ENCODE measurements at regions not wholly inside any gene's neighbourhood (a gene's known extent, or its start where the extent isn't known, plus 50 kb on each side); places are given as distances from the start of the nearest gene placed in this dataset.

DNA sequence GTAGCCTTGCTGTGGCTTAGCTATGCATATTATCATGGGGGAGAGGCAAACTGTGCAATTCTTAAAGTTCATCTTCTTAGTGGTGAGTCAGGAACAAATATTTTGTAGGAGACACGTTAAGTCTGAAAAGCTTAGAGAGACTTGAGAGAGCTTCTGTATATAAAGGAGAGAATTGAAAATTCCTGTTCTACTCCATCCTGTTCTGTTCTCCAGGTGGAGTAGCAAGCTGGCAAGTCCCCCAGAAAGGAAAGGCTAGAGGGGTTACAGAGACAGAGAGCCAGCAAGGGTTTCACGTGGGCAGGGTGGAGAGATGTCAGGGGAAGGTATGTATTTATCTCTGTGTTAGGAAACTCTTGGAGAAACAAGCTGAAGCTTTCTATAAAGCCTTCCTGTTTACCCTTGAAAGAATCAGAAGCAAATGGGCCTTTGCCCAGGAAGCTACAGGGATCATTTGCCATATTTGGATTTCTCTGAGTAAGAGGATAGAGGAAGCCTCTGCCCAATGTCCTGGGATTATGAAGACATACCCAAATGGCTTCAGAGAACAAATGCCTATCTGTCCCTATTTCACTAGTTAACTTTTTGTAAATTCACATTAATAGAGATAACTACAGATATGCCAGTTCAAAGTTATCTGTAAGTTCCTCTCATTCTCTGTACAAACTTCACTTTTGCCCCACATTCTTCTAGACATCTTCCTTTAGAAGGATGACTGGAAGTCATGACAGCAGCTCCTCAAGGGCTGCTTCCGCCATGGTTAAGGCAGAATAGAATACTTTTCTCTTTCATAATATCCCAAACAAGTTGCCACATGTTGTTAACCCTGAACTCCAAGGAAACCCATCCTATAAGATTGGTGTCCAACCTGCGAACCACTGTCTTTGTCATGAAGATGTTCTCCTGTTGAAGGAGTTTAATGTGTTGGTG is 126.7 kb upstream of the NEDD9 start:
- DNase-seq (ENCODE audit: low read depth), result peak; percentile 65
- no peak overlapping the region for H3K4me3 ChIP-seq (ENCODE audit: low read depth, low read length)
- TF ChIP-seq CTCF (IDR thresholded peaks at IDR 0.05; ENCODE audit: insufficient read depth, low read depth, low read length), result no peak

DNA sequence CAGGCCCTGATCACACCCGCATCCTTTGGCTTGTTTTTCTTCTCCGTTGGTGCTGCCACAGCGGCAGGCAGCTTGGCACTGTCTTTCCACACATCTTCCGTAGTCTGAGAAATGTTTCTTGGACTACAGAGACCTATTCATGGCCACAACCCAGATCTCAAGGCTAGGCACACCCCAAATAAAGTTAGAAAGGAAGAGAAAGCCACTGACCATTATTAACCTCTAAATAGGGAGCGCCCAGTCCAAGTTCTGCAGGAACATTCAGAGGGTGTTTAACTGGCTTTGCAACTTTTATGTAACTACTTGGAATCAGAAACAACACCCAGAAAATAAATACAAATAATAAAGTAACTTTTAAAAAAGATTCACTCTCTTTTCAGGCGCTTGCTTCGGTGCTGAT is 124.8 kb upstream of the NEDD9 start:
- no peak for TF ChIP-seq CTCF (IDR thresholded peaks at IDR 0.05; ENCODE audit: insufficient read depth, low read depth, low read length)
- DNase-seq (ENCODE audit: low read depth), result no peak
- H3K4me3 ChIP-seq (ENCODE audit: low read depth, low read length), result no peak overlapping the region

DNA sequence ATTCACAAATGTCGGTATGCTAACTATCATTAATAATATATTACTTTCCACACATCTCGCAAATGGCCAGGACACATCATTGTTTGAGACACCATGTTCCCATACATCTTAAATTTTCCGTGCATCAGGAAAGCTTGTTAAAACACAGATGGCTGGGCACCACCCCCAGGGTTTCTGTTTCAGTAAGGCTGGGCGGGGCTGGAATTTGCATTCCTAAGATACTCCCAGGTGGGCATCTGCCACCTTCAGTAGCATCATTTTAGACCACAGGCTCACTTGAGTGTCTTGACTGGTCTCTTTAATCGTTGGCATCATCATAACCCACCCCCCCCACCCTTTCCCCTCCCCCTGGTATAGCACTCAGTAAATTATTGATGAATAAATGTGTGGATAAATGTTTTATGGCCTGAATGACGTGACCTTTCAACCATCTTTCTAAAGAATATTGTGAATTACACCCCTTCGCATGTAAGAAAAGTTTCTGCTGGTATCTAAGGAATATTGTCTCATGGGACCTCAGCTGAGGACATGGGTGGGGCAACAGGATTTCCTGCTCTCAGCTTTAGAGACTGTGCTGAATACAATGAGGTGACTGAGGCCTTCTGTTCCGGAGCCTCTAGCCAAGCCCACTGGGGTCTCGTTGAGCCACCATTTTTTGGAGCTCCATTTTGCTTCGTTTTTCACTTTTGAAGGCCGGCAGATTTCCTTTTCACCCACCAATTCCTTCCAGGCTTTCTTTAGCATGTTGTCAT is 124.1 kb upstream of the NEDD9 start:
- TF ChIP-seq CTCF (IDR thresholded peaks at IDR 0.05; ENCODE audit: insufficient read depth, low read depth, low read length), result no peak
- DNase-seq (ENCODE audit: low read depth), result no peak
- no peak overlapping the region for H3K4me3 ChIP-seq (ENCODE audit: low read depth, low read length)

DNA sequence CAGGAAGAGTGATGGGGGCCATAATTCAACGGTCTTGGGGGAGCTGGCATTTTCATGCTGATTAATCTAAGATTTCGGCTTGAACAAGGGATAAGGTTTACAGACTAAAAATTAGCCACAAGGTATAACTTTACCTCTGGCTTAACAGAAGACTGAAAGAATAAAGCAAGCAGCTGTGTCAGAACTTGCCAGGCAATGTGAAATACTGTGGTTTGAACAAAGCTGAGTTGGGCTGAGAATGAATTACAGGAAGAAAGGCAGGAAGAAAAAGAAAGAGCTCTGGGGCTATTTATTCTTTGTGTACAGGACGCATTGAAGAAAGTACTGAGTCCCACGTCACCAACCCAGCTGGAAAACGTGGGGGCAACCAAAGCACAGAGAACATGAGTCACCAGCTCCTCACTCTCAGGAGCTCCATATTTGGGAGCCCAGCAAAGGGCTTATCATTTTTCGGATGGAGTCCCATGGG is 121.5 kb upstream of the NEDD9 start:
- no peak for TF ChIP-seq CTCF (IDR thresholded peaks at IDR 0.05; ENCODE audit: insufficient read depth, low read depth, low read length)
- H3K4me3 ChIP-seq (ENCODE audit: low read depth, low read length), result no peak overlapping the region
- DNase-seq (ENCODE audit: low read depth), result peak; percentile 76

- H3K4me3 ChIP-seq (ENCODE audit: low read depth, low read length), result no peak overlapping the region
- TF ChIP-seq CTCF (IDR thresholded peaks at IDR 0.05; ENCODE audit: insufficient read depth, low read depth, low read length), result no peak
- peak; percentile 55 for DNase-seq (ENCODE audit: low read depth)
These were observed 117.8 kb upstream of the NEDD9 start for GRCh38 chr6:11350294-11350693.

GRCh38 chr6:11349880-11350279 is 117.4 kb upstream of the NEDD9 start:
- no peak overlapping the region for H3K4me3 ChIP-seq (ENCODE audit: low read depth, low read length)
- DNase-seq (ENCODE audit: low read depth), result no peak
- TF ChIP-seq CTCF (IDR thresholded peaks at IDR 0.05; ENCODE audit: insufficient read depth, low read depth, low read length), result no peak
